ENCODE measurements at regions not wholly inside any gene's neighbourhood (a gene's known extent, or its start where the extent isn't known, plus 50 kb on each side); places are given as distances from the start of the nearest gene placed in this dataset.

- DNase-seq (ENCODE audit: extremely low read depth, low read depth): no peak
- no peak for TF ChIP-seq CTCF (IDR thresholded peaks at IDR 0.05; ENCODE audit: low read depth, low read length)
These were observed 473.1 kb downstream of the ADGRL2 start for GRCh38 chr1:82273816-82274215.

GRCh38 chr1:82269431-82269830 is 468.7 kb downstream of the ADGRL2 start:
- no peak for DNase-seq (ENCODE audit: extremely low read depth, low read depth)
- TF ChIP-seq CTCF (IDR thresholded peaks at IDR 0.05; ENCODE audit: low read depth, low read length): no peak

GRCh38 chr1:82268826-82269225 is 468.1 kb downstream of the ADGRL2 start:
- DNase-seq (ENCODE audit: extremely low read depth, low read depth): no peak
- TF ChIP-seq CTCF (IDR thresholded peaks at IDR 0.05; ENCODE audit: low read depth, low read length): no peak

- TF ChIP-seq CTCF (IDR thresholded peaks at IDR 0.05; ENCODE audit: low read depth, low read length): no peak
- no peak for DNase-seq (ENCODE audit: extremely low read depth, low read depth)
These were observed 465.6 kb downstream of the ADGRL2 start for GRCh38 chr1:82266351-82266750.

GRCh38 chr1:82265436-82265835 is 464.7 kb downstream of the ADGRL2 start:
- no peak for TF ChIP-seq CTCF (IDR thresholded peaks at IDR 0.05; ENCODE audit: low read depth, low read length)
- DNase-seq (ENCODE audit: extremely low read depth, low read depth): no peak

- DNase-seq (ENCODE audit: extremely low read depth, low read depth): no peak
- no peak for TF ChIP-seq CTCF (IDR thresholded peaks at IDR 0.05; ENCODE audit: low read depth, low read length)
These were observed 464.1 kb downstream of the ADGRL2 start for GRCh38 chr1:82264802-82265201.

- DNase-seq (ENCODE audit: extremely low read depth, low read depth): no peak
- no peak for TF ChIP-seq CTCF (IDR thresholded peaks at IDR 0.05; ENCODE audit: low read depth, low read length)
These were observed 462.7 kb downstream of the ADGRL2 start for GRCh38 chr1:82263396-82263795.

Data from AG09319 (cell line).